Mesendoderm (in vitro differentiated cells): ENCODE measurements at regions not wholly inside any gene's neighbourhood (a gene's known extent, or its start where the extent isn't known, plus 50 kb on each side); places are given as distances from the start of the nearest gene placed in this dataset.

ENCODE experiments used
- DNase-seq: peaks from one replicate; pipeline ENCODE4 v3.0.0; 2013
- H2AK5ac ChIP-seq: 2 replicates; pipeline ENCODE4 v1.6.1; 2013; ENCODE audit warnings: low read length, inconsistent platforms
- H2BK120ac ChIP-seq: 2 replicates; pipeline ENCODE4 v1.6.1; 2013; ENCODE audit warnings: low read depth, mild to moderate bottlenecking, low read length, moderate library complexity, mixed read lengths
- H2BK15ac ChIP-seq: replicated peaks from 2 replicates; pipeline ENCODE4 v1.6.1; 2013; ENCODE audit warnings: low read depth, mild to moderate bottlenecking, moderate library complexity
- H2BK5ac ChIP-seq: 2 replicates; pipeline ENCODE4 v1.6.1; 2013; ENCODE audit warnings: low read length, inconsistent platforms
- H3K18ac ChIP-seq: 2 replicates; pipeline ENCODE4 v1.6.1; 2013; ENCODE audit warnings: mild to moderate bottlenecking, low read length, mixed read lengths
- H3K23ac ChIP-seq: one replicate; pipeline ENCODE4 v1.6.1; 2013; ENCODE audit warnings: low read length
- H3K27ac ChIP-seq: 2 replicates; pipeline ENCODE4 v1.5.1; 2013; ENCODE audit warnings: low read depth, mild to moderate bottlenecking, inconsistent platforms, low read length, moderate library complexity
- H3K27me3 ChIP-seq: 2 replicates; pipeline ENCODE4 v1.6.1; 2013; ENCODE audit warnings: low read length, control low read depth, mild to moderate bottlenecking, inconsistent platforms; ENCODE audit not compliant: insufficient read depth, poor library complexity
- H3K36me3 ChIP-seq: 2 replicates; pipeline ENCODE4 v1.6.1; 2013; ENCODE audit warnings: low read length, inconsistent platforms; ENCODE audit not compliant: control insufficient read depth, insufficient read depth
- H3K4ac ChIP-seq: one replicate; pipeline ENCODE4 v1.6.1; 2013; ENCODE audit warnings: low read depth, mild to moderate bottlenecking, low read length, moderate library complexity
- H3K4me1 ChIP-seq: 2 replicates; pipeline ENCODE4 v1.6.1; 2013; ENCODE audit warnings: low read depth, low read length, inconsistent platforms; ENCODE audit not compliant: control insufficient read depth
- H3K4me2 ChIP-seq: 2 replicates; pipeline ENCODE4 v1.6.1; 2013; ENCODE audit warnings: low read length
- H3K4me3 ChIP-seq: 2 replicates; pipeline ENCODE4 v1.5.1; 2013; ENCODE audit warnings: mild to moderate bottlenecking, low read length
- H3K56ac ChIP-seq: one replicate; pipeline ENCODE4 v1.6.1; 2013; ENCODE audit warnings: low read length
- H3K79me1 ChIP-seq: 2 replicates; pipeline ENCODE4 v1.6.1; 2013; ENCODE audit warnings: low read length, inconsistent platforms
- H3K79me2 ChIP-seq: 2 replicates; pipeline ENCODE4 v1.6.1; 2013; ENCODE audit warnings: mild to moderate bottlenecking, low read length; ENCODE audit not compliant: control insufficient read depth, insufficient read depth
- H3K9ac ChIP-seq: 2 replicates; pipeline ENCODE4 v1.6.1; 2013; ENCODE audit warnings: low read length, inconsistent platforms
- H4K5ac ChIP-seq: one replicate; pipeline ENCODE4 v1.6.1; 2013; ENCODE audit warnings: low read length
- H4K8ac ChIP-seq: one replicate; pipeline ENCODE4 v1.6.1; 2013; ENCODE audit warnings: low read depth, mild to moderate bottlenecking, control low read depth, low read length, moderate library complexity
- WGBS: extraction: QIAGEN DNeasy Blood & Tissue Kit; methylation state at CpG from one replicate; pipeline ENCODE4 v1.1.7; 2013; ENCODE audit warnings: low lambda C conversion rate, missing lambda C conversion rate; ENCODE audit not compliant: insufficient coverage; ENCODE audit errors: extremely low coverage; 5-methylcytosine and 5-hydroxymethylcytosine counted together

- Histone ChIP-seq H3K27ac (no peak overlapping the region), H3K4me2 (no peak overlapping the region), H3K27me3 (no peaks in the 10 kb centered on the region), H2BK5ac (no peak overlapping the region), H2BK120ac (no peak overlapping the region), H3K4ac (no peak overlapping the region), H3K4me1 (no peaks in the 10 kb centered on the region), H3K56ac (no peak overlapping the region), H3K79me1 (no peaks in the 10 kb centered on the region), H2AK5ac (no peak overlapping the region), H2BK15ac (no peak overlapping the region), H4K8ac (no peak overlapping the region), H3K4me3 (no peak overlapping the region), H3K36me3 (no peaks in the 10 kb centered on the region), H3K18ac (no peak overlapping the region), H3K79me2 (no peaks in the 10 kb centered on the region), H3K9ac (no peak overlapping the region), H3K23ac (no peak overlapping the region), H4K5ac (no peak overlapping the region)
- no CpG with 5 or more reads among the region's 1 CpG for WGBS
- DNase-seq, result no peak
Measured at GRCh38 chr12:91846466-91847055, 299.1 kb downstream of the BTG1 start.

GRCh38 chr12:91845365-91845764 lies 300.3 kb downstream of the BTG1 start:
- Histone ChIP-seq H4K8ac (no peak overlapping the region), H3K79me2 (no peaks in the 10 kb centered on the region), H3K23ac (no peak overlapping the region), H2BK120ac (no peak overlapping the region), H3K9ac (no peak overlapping the region), H3K36me3 (no peaks in the 10 kb centered on the region), H2BK5ac (no peak overlapping the region), H3K4me3 (no peak overlapping the region), H3K4ac (no peak overlapping the region), H3K79me1 (no peaks in the 10 kb centered on the region), H3K4me2 (no peak overlapping the region), H2BK15ac (no peak overlapping the region), H3K27ac (no peak overlapping the region), H3K18ac (no peak overlapping the region), H3K27me3 (no peaks in the 10 kb centered on the region), H3K56ac (no peak overlapping the region), H3K4me1 (no peaks in the 10 kb centered on the region), H4K5ac (no peak overlapping the region), H2AK5ac (no peak overlapping the region)
- WGBS, result no CpG with 5 or more reads among the region's 1 CpG
- no peak for DNase-seq

GRCh38 chr12:91841822-91842221 lies 303.8 kb downstream of the BTG1 start:
- Histone ChIP-seq H3K4ac (no peak overlapping the region), H2BK120ac (no peak overlapping the region), H3K27me3 (no peaks in the 10 kb centered on the region), H3K18ac (no peak overlapping the region), H3K4me1 (no peaks in the 10 kb centered on the region), H3K79me1 (no peaks in the 10 kb centered on the region), H3K56ac (no peak overlapping the region), H3K79me2 (no peaks in the 10 kb centered on the region), H3K4me3 (no peak overlapping the region), H3K9ac (no peak overlapping the region), H2BK15ac (no peak overlapping the region), H3K23ac (no peak overlapping the region), H3K27ac (no peak overlapping the region), H3K36me3 (no peaks in the 10 kb centered on the region), H2AK5ac (no peak overlapping the region), H4K5ac (no peak overlapping the region), H4K8ac (no peak overlapping the region), H3K4me2 (no peak overlapping the region), H2BK5ac (no peak overlapping the region)
- DNase-seq, result no peak

- no peak overlapping the region for H2AK5ac ChIP-seq
- H3K4ac ChIP-seq, result no peak overlapping the region
- no peak overlapping the region for H2BK5ac ChIP-seq
- H3K27ac ChIP-seq, result no peak overlapping the region
- H3K36me3 ChIP-seq, result no peaks in the 10 kb centered on the region
- no peak overlapping the region for H2BK15ac ChIP-seq
- no peak overlapping the region for H3K4me2 ChIP-seq
- H2BK120ac ChIP-seq, result no peak overlapping the region
- H3K18ac ChIP-seq, result no peak overlapping the region
- H3K56ac ChIP-seq, result no peak overlapping the region
- no peak overlapping the region for H4K8ac ChIP-seq
- no peaks in the 10 kb centered on the region for H3K27me3 ChIP-seq
- no peak for DNase-seq
- H3K23ac ChIP-seq, result no peak overlapping the region
- no peak overlapping the region for H3K4me3 ChIP-seq
- no peaks in the 10 kb centered on the region for H3K79me2 ChIP-seq
- no peak overlapping the region for H3K9ac ChIP-seq
- H4K5ac ChIP-seq, result no peak overlapping the region
- H3K4me1 ChIP-seq, result no peaks in the 10 kb centered on the region
- no CpG with 5 or more reads among the region's 1 CpG for WGBS
- H3K79me1 ChIP-seq, result no peaks in the 10 kb centered on the region
Measured at GRCh38 chr12:91836696-91837095, 308.9 kb downstream of the BTG1 start.

- H4K5ac ChIP-seq, result no peak overlapping the region
- H3K4me2 ChIP-seq, result no peak overlapping the region
- no peaks in the 10 kb centered on the region for H3K4me1 ChIP-seq
- H3K4ac ChIP-seq, result no peak overlapping the region
- H3K23ac ChIP-seq, result no peak overlapping the region
- no peak overlapping the region for H2BK5ac ChIP-seq
- no peaks in the 10 kb centered on the region for H3K27me3 ChIP-seq
- DNase-seq, result no peak
- no peak overlapping the region for H4K8ac ChIP-seq
- H3K36me3 ChIP-seq, result no peaks in the 10 kb centered on the region
- no peak overlapping the region for H2BK15ac ChIP-seq
- WGBS, result no CpG with 5 or more reads among the region's 1 CpG
- no peak overlapping the region for H3K18ac ChIP-seq
- H3K79me2 ChIP-seq, result no peaks in the 10 kb centered on the region
- H3K9ac ChIP-seq, result no peak overlapping the region
- no peak overlapping the region for H3K4me3 ChIP-seq
- no peak overlapping the region for H2AK5ac ChIP-seq
- no peaks in the 10 kb centered on the region for H3K79me1 ChIP-seq
- no peak overlapping the region for H2BK120ac ChIP-seq
- no peak overlapping the region for H3K56ac ChIP-seq
- H3K27ac ChIP-seq, result no peak overlapping the region
Measured at GRCh38 chr12:91836264-91836663, 309.4 kb downstream of the BTG1 start.

GRCh38 chr12:91835693-91836092 lies 310.0 kb downstream of the BTG1 start:
- Histone ChIP-seq H2BK120ac (no peak overlapping the region), H3K9ac (no peak overlapping the region), H3K27me3 (no peaks in the 10 kb centered on the region), H3K56ac (no peak overlapping the region), H3K4me3 (no peak overlapping the region), H3K27ac (no peak overlapping the region), H4K8ac (no peak overlapping the region), H2AK5ac (no peak overlapping the region), H3K23ac (no peak overlapping the region), H3K79me1 (no peaks in the 10 kb centered on the region), H2BK15ac (no peak overlapping the region), H3K4ac (no peak overlapping the region), H3K4me1 (no peaks in the 10 kb centered on the region), H2BK5ac (no peak overlapping the region), H3K4me2 (no peak overlapping the region), H4K5ac (no peak overlapping the region), H3K36me3 (no peaks in the 10 kb centered on the region), H3K79me2 (no peaks in the 10 kb centered on the region), H3K18ac (no peak overlapping the region)
- DNase-seq, result no peak
